SU-DHL-6 (cell line): ENCODE measurements at regions not wholly inside any gene's neighbourhood (a gene's known extent, or its start where the extent isn't known, plus 50 kb on each side); places are given as distances from the start of the nearest gene placed in this dataset.

Experiments
- H2AFZ ChIP-seq: fragments of 200-600 bp; sonication (generic); 2 replicates; pipeline ENCODE4 v1.6.1; 2014; ENCODE audit warnings: low read depth, mild to moderate bottlenecking, moderate library complexity, mixed read lengths, antibody characterized with exemption, low read length; ENCODE audit not compliant: severe bottlenecking
- H3F3A ChIP-seq: fragments of 200-600 bp; shearing (Covaris generic); 2 replicates; pipeline ENCODE4 v1.6.0; 2016; ENCODE audit warnings: antibody characterized with exemption, mild to moderate bottlenecking; ENCODE audit not compliant: insufficient read depth
- H3K27ac ChIP-seq: fragments of 200-600 bp; sonication (generic); 2 replicates; pipeline ENCODE4 v1.5.1; 2016; ENCODE audit warnings: low read depth, mild to moderate bottlenecking, low read length, moderate library complexity, mixed read lengths
- H3K27me3 ChIP-seq: fragments of 200-600 bp; sonication (generic), shearing (Covaris generic); 2 replicates; pipeline ENCODE4 v1.6.0; 2014; ENCODE audit warnings: mild to moderate bottlenecking, low read length
- H3K36me3 ChIP-seq: fragments of 200-600 bp; sonication (generic); 2 replicates; pipeline ENCODE4 v1.6.1; 2014; ENCODE audit warnings: mild to moderate bottlenecking, low read length, mixed read lengths
- H3K4me2 ChIP-seq: fragments of 300-600, 200-600 bp; shearing (Covaris generic), sonication (generic); 2 replicates; pipeline ENCODE4 v1.6.0; 2014; ENCODE audit warnings: low read length, low read depth, mild to moderate bottlenecking; ENCODE audit not compliant: poor library complexity, severe bottlenecking
- H3K4me3 ChIP-seq: fragments of 200-600 bp; sonication (generic); 2 replicates; pipeline ENCODE4 v1.5.1; 2014; ENCODE audit warnings: antibody characterized with exemption, low read length, mild to moderate bottlenecking, mixed read lengths; ENCODE audit not compliant: insufficient read depth, poor library complexity, severe bottlenecking
- H3K79me2 ChIP-seq: fragments of 200-600 bp; sonication (generic); 2 replicates; pipeline ENCODE4 v1.6.1; 2014; ENCODE audit warnings: mild to moderate bottlenecking, low read length, moderate library complexity; ENCODE audit not compliant: insufficient read depth
- H3K9ac ChIP-seq: fragments of 200-600 bp; sonication (generic); 2 replicates; pipeline ENCODE4 v1.7.0; 2014; ENCODE audit warnings: mild to moderate bottlenecking, low read length
- H3K9me2 ChIP-seq: fragments of 200-600 bp; sonication (generic); replicated peaks from 2 replicates; pipeline ENCODE4 v1.6.1; 2014; ENCODE audit warnings: low read length; ENCODE audit not compliant: insufficient read depth
- H3K9me3 ChIP-seq: fragments of 200-600 bp; sonication (generic); 2 replicates; pipeline ENCODE4 v1.6.1; 2014; ENCODE audit warnings: low read length, mixed read lengths; ENCODE audit not compliant: insufficient read depth
- H4K20me1 ChIP-seq: fragments of 200-600 bp; sonication (generic); 2 replicates; pipeline ENCODE4 v1.6.1; 2014; ENCODE audit warnings: low read depth, mild to moderate bottlenecking, antibody characterized with exemption, low read length, moderate library complexity, mixed read lengths
- EZH2phosphoT487 ChIP-seq: fragments of 200-600 bp; sonication (generic), shearing (Covaris generic); conservative IDR thresholded peaks from 2 replicates; pipeline ENCODE4 v1.6.1; 2018; ENCODE audit warnings: mild to moderate bottlenecking, antibody characterized with exemption, low read length, moderate library complexity, mixed read lengths
- TF ChIP-seq, protein P1 (sequence below): fragments of 200-600 bp; sonication (generic); IDR thresholded peaks from one replicate; pipeline ENCODE4 v1.5.1; 2017; ENCODE audit warnings: antibody characterized with exemption, mild to moderate bottlenecking, low read length, moderate library complexity; ENCODE audit not compliant: insufficient read depth, poor library complexity, severe bottlenecking

GRCh38 chr17:68134731-68135130, 99.2 kb downstream of the KPNA2 start:
- Histone ChIP-seq H3K9ac (no peak overlapping the region), H3K36me3 (no peaks in the 10 kb centered on the region), H3K9me3 (no peaks in the 10 kb centered on the region), H3K79me2 (no peaks in the 10 kb centered on the region), H3F3A (no peaks in the 10 kb centered on the region), H2AFZ (no peak overlapping the region), H3K27ac (no peak overlapping the region), H3K4me3 (no peak overlapping the region), H4K20me1 (no peaks in the 10 kb centered on the region), H3K4me2 (no peak overlapping the region), H3K27me3 (no peaks in the 10 kb centered on the region), H3K9me2 (no peaks in the 10 kb centered on the region)
- TF ChIP-seq EZH2phosphoT487: no peak
- TF ChIP-seq, protein P1, sequence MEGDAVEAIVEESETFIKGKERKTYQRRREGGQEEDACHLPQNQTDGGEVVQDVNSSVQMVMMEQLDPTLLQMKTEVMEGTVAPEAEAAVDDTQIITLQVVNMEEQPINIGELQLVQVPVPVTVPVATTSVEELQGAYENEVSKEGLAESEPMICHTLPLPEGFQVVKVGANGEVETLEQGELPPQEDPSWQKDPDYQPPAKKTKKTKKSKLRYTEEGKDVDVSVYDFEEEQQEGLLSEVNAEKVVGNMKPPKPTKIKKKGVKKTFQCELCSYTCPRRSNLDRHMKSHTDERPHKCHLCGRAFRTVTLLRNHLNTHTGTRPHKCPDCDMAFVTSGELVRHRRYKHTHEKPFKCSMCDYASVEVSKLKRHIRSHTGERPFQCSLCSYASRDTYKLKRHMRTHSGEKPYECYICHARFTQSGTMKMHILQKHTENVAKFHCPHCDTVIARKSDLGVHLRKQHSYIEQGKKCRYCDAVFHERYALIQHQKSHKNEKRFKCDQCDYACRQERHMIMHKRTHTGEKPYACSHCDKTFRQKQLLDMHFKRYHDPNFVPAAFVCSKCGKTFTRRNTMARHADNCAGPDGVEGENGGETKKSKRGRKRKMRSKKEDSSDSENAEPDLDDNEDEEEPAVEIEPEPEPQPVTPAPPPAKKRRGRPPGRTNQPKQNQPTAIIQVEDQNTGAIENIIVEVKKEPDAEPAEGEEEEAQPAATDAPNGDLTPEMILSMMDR: no peak

- H3K79me2 ChIP-seq: no peaks in the 10 kb centered on the region
- H3K4me3 ChIP-seq: no peak overlapping the region
- TF ChIP-seq EZH2phosphoT487: no peak
- TF ChIP-seq, protein P1: no peak
- no peaks in the 10 kb centered on the region for H3K36me3 ChIP-seq
- no peak overlapping the region for H3K27ac ChIP-seq
- H3K9me2 ChIP-seq: no peaks in the 10 kb centered on the region
- no peaks in the 10 kb centered on the region for H3K27me3 ChIP-seq
- no peak overlapping the region for H3K9ac ChIP-seq
- no peak overlapping the region for H2AFZ ChIP-seq
- H3K9me3 ChIP-seq: no peaks in the 10 kb centered on the region
- no peaks in the 10 kb centered on the region for H3F3A ChIP-seq
- H4K20me1 ChIP-seq: no peaks in the 10 kb centered on the region
- no peak overlapping the region for H3K4me2 ChIP-seq
These were observed 99.8 kb downstream of the KPNA2 start for GRCh38 chr17:68135141-68135887.

GRCh38 chr17:68141050-68141449, 105.5 kb downstream of the KPNA2 start:
- Histone ChIP-seq H3K79me2 (no peaks in the 10 kb centered on the region), H3K36me3 (no peaks in the 10 kb centered on the region), H3F3A (no peaks in the 10 kb centered on the region), H3K9me2 (no peaks in the 10 kb centered on the region), H3K4me2 (no peak overlapping the region), H2AFZ (no peak overlapping the region), H3K9me3 (no peaks in the 10 kb centered on the region), H4K20me1 (no peaks in the 10 kb centered on the region), H3K27me3 (no peaks in the 10 kb centered on the region), H3K27ac (no peak overlapping the region), H3K9ac (no peak overlapping the region), H3K4me3 (no peak overlapping the region)
- TF ChIP-seq, protein P1: no peak
- no peak for TF ChIP-seq EZH2phosphoT487
